GM21576 (cell line): ENCODE measurements at regions not wholly inside any gene's neighbourhood (a gene's known extent, or its start where the extent isn't known, plus 50 kb on each side); places are given as distances from the start of the nearest gene placed in this dataset.

Experiments used
- ATAC-seq: cut with Tn5 transposase; IDR thresholded peaks from one replicate; pipeline ENCODE4 v1.9.1; 2021; ENCODE audit warnings: mild to moderate bottlenecking, moderate library complexity; ENCODE audit not compliant: unreplicated experiment

GRCh38 chr14:22479132-22479531, 109.9 kb downstream of the DAD1 start:
- no peak for ATAC-seq

- ATAC-seq: no peak
Measured at GRCh38 chr14:22478670-22479069, 110.4 kb downstream of the DAD1 start.

DNA sequence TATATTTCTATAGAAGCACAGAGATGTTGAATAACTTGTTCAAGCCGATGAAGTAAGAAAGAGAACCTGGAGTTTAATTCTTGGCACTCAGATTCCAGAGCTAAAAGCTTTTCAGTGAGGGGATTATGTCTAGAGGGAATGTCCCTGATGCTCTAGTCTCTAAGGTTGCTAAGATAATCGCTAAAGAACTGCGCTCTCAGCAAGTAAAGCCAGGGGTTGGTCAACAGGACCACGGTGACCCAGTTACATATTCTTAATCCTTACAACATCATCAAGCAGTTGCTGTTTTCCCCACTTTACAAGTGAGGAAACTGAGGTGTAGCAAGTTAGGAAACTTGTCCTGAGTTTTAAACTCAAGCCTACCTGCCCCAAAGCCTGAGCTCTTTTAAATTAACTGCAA, 110.8 kb downstream of the DAD1 start:
- no peak for ATAC-seq

DNA sequence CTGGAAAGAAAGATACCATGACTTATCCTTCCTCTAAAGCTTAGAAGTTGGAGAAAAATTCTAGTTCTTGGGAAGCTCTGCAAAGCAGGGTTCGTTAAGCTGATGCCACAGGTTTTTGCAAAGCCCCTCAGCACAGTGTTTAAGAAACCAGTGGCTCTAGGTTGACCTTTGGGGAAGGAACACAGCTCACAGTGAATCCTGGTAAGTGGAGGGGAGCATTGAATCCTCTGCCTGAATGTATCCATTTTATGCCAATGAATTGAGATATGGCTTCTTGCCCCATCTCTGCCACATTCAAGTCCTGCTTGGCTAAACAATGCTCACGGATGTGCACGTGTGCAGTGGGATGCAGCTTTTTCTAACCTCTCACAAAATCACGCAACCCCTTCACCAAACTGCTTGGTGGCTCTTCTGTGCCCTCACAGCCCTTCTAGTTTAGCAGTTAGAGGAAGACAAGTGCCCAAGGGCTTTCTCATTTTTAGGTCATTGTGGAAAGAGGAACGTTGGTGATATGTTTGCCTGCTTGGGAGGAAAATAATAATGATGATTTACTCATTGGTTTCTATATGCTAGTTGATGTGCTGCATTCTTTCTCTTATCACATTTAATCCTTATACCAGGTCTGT, 111.3 kb downstream of the DAD1 start:
- ATAC-seq: no peak

DNA sequence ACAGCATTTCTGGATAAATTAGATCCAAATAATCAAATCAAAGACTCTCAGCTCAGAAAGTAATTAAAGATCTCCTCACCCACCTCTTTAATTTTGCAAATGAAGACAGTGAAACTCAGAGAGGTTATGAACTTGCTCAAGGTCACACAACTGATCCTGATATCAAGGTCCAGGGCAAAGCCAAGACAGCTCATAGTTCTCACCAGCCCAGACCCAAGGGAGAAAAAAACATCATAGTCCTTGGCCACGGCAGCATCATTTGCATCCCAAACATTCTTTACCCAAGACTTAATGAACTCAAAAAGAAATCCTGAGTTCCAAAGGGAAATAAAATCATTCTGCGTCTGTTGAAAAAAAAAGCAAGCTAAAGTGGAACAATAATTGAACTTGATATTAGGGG, 112.1 kb downstream of the DAD1 start:
- no peak for ATAC-seq

- no peak for ATAC-seq
Measured at GRCh38 chr14:22476005-22476751, 112.8 kb downstream of the DAD1 start.

GRCh38 chr14:22475381-22475780, 113.6 kb downstream of the DAD1 start:
- ATAC-seq: no peak

GRCh38 chr14:22474730-22475351, 114.2 kb downstream of the DAD1 start:
- no peak for ATAC-seq

GRCh38 chr14:22472935-22473854, 115.8 kb downstream of the DAD1 start:
- no peak for ATAC-seq

DNA sequence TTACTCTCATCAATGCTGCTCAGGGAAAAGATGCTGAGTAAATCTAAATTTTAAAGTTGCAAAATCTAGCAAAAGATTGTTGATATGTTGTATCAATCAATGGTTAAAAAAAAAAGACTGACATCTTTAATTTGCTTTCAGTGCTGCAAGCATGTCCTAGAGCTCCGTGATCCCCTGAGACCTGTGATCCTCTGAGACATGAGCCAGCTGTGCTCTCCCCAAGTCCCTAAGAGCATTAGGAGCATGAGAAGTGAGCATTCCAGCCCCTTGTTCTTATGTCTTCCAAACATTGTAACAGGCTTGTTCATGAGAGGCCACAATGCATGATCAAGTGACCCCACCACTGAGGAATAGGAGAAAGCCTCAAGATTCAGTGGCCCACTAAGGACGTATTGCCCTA, 116.6 kb downstream of the DAD1 start:
- ATAC-seq: no peak

- no peak for ATAC-seq
Measured at GRCh38 chr14:22471545-22472121, 117.4 kb downstream of the DAD1 start.

DNA sequence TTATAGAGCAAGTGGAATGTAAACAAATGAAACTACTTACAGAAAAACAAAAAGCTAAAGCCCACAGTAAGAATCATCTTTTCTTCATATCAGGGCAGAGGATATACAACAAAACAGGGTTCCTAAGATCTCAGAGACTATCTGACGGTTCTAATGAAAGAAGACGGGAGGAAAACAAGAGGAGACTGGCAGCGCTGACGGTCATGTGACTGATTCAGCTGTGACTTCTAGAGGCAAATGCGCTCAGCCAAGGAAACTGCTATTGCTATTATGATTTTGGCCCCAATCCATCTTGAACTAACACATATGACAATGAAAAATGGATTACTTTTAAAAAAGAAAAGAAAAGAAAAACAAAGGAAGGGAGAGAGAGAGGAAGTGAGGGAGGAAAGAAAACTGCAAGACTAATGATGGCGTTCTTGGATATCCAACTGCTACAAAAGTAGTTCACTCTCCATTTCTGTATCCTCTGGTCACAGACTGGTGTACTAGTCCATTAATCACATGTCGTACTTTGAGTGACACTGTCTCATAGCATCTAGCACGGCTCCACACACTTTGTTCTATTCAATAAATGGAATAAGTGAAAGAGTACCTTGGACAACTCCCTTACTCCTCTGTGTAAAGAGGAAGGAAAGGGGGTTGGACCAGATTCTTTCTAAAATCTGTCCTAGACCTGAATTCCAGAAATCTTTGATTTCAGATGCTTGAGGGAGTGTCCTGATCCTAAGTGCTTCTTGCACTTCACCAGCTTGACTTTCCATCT, 119.3 kb downstream of the DAD1 start:
- ATAC-seq: no peak

DNA sequence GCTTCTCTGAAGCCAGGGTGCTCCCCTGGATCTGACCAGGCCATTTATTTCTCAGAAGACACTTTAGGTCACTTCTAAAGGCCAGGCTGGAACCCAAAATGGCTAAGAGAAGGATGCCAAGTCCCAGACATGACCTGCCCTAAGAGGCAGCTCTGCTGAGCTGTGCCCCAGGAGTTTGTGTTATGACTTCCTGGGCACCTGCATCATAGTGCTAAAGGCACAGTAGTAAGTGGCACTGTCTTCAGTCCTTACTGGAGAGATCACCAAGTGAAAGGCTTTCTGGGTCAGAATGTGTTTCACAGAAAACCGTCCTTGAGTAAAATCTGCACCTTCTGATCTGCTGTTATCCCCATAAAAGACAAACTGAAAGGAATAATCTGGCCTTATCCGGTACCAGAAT, 120.2 kb downstream of the DAD1 start:
- no peak for ATAC-seq

DNA sequence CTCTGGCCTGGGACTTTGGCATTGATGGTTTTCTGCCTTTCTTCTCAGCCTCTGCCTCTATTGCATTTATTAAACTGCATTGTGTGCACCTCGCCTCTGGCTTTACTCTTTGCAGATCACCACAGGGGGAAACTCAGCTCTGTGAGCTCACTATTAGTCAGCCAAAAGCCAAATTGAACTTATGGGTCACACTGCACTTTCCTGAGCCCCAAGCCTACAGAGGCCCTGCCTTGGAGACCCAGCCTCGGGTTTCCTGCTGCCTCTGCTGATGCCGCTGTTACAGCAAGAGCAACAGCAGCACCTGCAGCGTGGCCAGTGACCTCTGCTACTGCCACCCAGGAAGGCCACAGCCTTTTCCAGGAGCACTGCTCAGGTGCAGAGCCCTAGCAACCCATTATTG, 122.5 kb downstream of the DAD1 start:
- peak; percentile 35 for ATAC-seq

- no peak for ATAC-seq
Measured at GRCh38 chr14:22465201-22465840, 123.7 kb downstream of the DAD1 start.

GRCh38 chr14:22464422-22465142, 124.4 kb downstream of the DAD1 start:
- ATAC-seq: peak; percentile 66

DNA sequence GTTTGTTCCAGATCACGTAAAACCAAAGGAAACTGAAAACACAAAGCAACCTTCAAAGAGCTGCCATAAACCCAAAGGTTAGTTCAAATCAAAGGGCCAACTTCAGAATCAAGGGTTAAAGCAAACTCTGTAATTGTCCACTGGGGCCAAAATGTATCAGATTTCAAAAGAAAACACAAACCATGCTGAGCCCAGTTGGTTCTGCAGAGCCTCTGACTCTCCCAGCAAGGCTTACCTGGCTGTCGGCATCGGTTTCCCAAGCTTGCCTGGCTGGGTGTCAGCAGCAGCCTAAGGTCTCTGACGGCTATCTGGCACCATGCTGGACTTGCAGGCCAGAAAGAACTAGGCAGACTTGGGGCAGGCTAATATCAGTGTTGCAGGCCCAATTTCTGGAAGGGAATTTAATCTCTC, 125.3 kb downstream of the DAD1 start:
- no peak for ATAC-seq

DNA sequence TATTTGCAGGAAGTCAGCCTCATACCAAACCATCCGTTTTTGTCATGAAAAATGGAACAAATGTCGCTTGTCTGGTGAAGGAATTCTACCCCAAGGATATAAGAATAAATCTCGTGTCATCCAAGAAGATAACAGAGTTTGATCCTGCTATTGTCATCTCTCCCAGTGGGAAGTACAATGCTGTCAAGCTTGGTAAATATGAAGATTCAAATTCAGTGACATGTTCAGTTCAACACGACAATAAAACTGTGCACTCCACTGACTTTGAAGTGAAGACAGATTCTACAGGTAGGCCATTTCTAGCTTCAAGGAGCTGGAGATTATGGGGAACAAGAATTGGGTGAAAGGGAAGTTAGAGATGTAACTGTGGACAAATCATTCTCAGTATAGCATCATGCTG, 126.1 kb downstream of the DAD1 start:
- ATAC-seq: no peak
